Right hindlimb (tissue), 1 donor: ENCODE measurements at regions not wholly inside any gene's neighbourhood (a gene's known extent, or its start where the extent isn't known, plus 50 kb on each side); places are given as distances from the start of the nearest gene placed in this dataset.
"Not testable (repeated sequence)": the region's sequence is repeated elsewhere in the genome, so short reads cannot be mapped to it uniquely, and the experiment has no call there.

Experiments used
- DNase-seq: peaks from one replicate; pipeline ENCODE4 v3.0.0-alpha.2; 2018

GRCh38 chr10:84634636-84635035, 306.2 kb downstream of the CCSER2 start:
- no peak for DNase-seq

- not testable (repeated sequence) for DNase-seq
These were observed 322.2 kb downstream of the CCSER2 start for GRCh38 chr10:84650628-84651027.

GRCh38 chr10:84654671-84655070, 326.3 kb downstream of the CCSER2 start:
- DNase-seq = no peak

- no peak for DNase-seq
These were observed 330.6 kb downstream of the CCSER2 start for GRCh38 chr10:84659027-84659426.

GRCh38 chr10:84659497-84660439, 331.4 kb downstream of the CCSER2 start:
- no peak for DNase-seq

- no peak for DNase-seq
These were observed 332.2 kb downstream of the CCSER2 start for GRCh38 chr10:84660450-84661159.

GRCh38 chr10:84665211-84665610, 336.8 kb downstream of the CCSER2 start:
- no peak for DNase-seq

GRCh38 chr10:84665883-84666463, 337.6 kb downstream of the CCSER2 start:
- no peak for DNase-seq

- DNase-seq = no peak
These were observed 339.9 kb downstream of the CCSER2 start for GRCh38 chr10:84668186-84668763.

GRCh38 chr10:84675060-84675459, 346.7 kb downstream of the CCSER2 start:
- DNase-seq = no peak

GRCh38 chr10:84676536-84676935, 348.1 kb downstream of the CCSER2 start:
- no peak for DNase-seq

- no peak for DNase-seq
These were observed 353.4 kb downstream of the CCSER2 start for GRCh38 chr10:84681781-84682180.

GRCh38 chr10:84683550-84683949, 355.2 kb downstream of the CCSER2 start:
- DNase-seq = no peak

- no peak for DNase-seq
These were observed 355.8 kb downstream of the CCSER2 start for GRCh38 chr10:84683980-84684740.

GRCh38 chr10:84685047-84685660, 356.8 kb downstream of the CCSER2 start:
- DNase-seq = no peak

- DNase-seq = no peak
These were observed 364.6 kb downstream of the CCSER2 start for GRCh38 chr10:84693006-84693405.

- DNase-seq = no peak
These were observed 367.5 kb downstream of the CCSER2 start for GRCh38 chr10:84695902-84696301.

- no peak for DNase-seq
These were observed 368.2 kb downstream of the CCSER2 start for GRCh38 chr10:84696610-84697009.

GRCh38 chr10:84698989-84699388, 370.6 kb downstream of the CCSER2 start:
- DNase-seq = no peak

GRCh38 chr10:84700668-84701369, 372.4 kb downstream of the CCSER2 start:
- DNase-seq = no peak

GRCh38 chr10:84701370-84701720, 373.0 kb downstream of the CCSER2 start:
- no peak for DNase-seq
